ENCODE measurements at regions not wholly inside any gene's neighbourhood (a gene's known extent, or its start where the extent isn't known, plus 50 kb on each side); places are given as distances from the start of the nearest gene placed in this dataset.

DNA sequence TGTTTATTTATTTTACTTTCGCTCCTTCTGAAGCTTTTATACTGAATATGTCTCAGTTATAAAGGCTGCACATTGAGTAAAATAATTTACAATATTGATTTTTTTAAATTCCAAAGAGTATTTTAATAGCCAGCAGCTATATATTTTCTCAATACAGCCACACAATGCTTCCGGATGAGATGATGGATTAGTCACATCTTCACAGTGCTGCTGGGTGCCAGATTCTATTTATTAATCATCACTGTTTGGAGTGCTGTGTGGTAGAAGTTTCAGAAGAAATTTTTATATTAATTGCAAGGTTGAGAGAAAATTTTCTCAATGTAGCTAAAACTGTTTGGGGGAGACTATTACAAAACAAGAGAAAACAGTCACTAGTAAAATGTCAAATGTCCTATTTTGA is 989.8 kb downstream of the TLE4 start:
- TF ChIP-seq POLR2A (IDR thresholded peaks at IDR 0.05), result no peak
- TF ChIP-seq, protein P1, sequence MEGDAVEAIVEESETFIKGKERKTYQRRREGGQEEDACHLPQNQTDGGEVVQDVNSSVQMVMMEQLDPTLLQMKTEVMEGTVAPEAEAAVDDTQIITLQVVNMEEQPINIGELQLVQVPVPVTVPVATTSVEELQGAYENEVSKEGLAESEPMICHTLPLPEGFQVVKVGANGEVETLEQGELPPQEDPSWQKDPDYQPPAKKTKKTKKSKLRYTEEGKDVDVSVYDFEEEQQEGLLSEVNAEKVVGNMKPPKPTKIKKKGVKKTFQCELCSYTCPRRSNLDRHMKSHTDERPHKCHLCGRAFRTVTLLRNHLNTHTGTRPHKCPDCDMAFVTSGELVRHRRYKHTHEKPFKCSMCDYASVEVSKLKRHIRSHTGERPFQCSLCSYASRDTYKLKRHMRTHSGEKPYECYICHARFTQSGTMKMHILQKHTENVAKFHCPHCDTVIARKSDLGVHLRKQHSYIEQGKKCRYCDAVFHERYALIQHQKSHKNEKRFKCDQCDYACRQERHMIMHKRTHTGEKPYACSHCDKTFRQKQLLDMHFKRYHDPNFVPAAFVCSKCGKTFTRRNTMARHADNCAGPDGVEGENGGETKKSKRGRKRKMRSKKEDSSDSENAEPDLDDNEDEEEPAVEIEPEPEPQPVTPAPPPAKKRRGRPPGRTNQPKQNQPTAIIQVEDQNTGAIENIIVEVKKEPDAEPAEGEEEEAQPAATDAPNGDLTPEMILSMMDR (IDR thresholded peaks at IDR 0.05), result no peak
- WGBS, 2 donors, result 47% methylated on average over 2 of the region's 2 CpGs
- DNase-seq (no peak), ATAC-seq (no peak)
- no peak overlapping the region for H3K27ac ChIP-seq
- intact Hi-C loops (cut with DNase I), result no loop called here
- no peaks in the 10 kb centered on the region for H3K36me3 ChIP-seq (replicated peaks in 1 of 2; ENCODE audit: insufficient read depth in 1 of 2, low read depth in 2 of 2)
- H3K4me3 ChIP-seq, result no peak overlapping the region
- H3K4me1 ChIP-seq, result no peaks in the 10 kb centered on the region
- no peaks in the 10 kb centered on the region for H3K9me3 ChIP-seq
- H3K27me3 ChIP-seq, result no peaks in the 10 kb centered on the region

- no peak for DNase-seq
- Histone ChIP-seq H3K36me3 (replicated peaks in 1 of 2; ENCODE audit: insufficient read depth in 1 of 2, low read depth in 2 of 2) (no peaks in the 10 kb centered on the region), H3K9me3 (no peaks in the 10 kb centered on the region), H3K4me1 (no peaks in the 10 kb centered on the region), H3K27me3 (no peaks in the 10 kb centered on the region), H3K27ac (no peak overlapping the region), H3K4me3 (no peak overlapping the region)
- ATAC-seq, result no peak
- 67 to 72% methylated on average over 2 of the region's 2 CpGs for WGBS, 2 donors
- intact Hi-C loops (cut with DNase I), result no loop called here
- TF ChIP-seq, protein P1 (IDR thresholded peaks at IDR 0.05), result no peak
- no peak for TF ChIP-seq POLR2A (IDR thresholded peaks at IDR 0.05)
Observed at GRCh38 chr9:80560976-80561375, 989.2 kb downstream of the TLE4 start.

DNA sequence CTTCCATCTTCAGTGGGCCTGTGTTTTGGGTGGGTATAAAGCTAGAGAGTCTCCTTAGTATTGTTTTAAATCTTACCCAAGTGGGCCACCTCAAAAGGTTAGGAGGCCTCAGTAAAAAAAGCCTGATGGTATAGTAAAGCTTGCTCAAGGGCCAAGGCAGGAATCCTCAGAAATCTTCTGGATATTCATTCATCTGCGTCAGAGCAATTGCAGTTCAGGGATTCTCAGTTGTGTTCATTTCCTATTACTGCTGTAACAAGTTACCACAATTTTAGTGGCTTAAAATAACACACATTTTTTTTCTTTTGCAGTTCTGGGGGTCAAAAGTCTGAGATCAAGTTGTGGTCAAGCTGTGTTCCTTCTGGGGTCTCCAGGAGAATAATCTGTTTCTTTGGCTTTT is 985.5 kb downstream of the TLE4 start:
- Histone ChIP-seq H3K36me3 (replicated peaks in 1 of 2; ENCODE audit: insufficient read depth in 1 of 2, low read depth in 2 of 2) (no peaks in the 10 kb centered on the region), H3K27ac (no peak overlapping the region), H3K27me3 (no peaks in the 10 kb centered on the region), H3K4me1 (no peaks in the 10 kb centered on the region), H3K9me3 (no peaks in the 10 kb centered on the region), H3K4me3 (no peak overlapping the region)
- WGBS, 2 donors, result 85 to 86% methylated on average over 1 of the region's 1 CpG
- ATAC-seq (no peak), DNase-seq (no peak)
- intact Hi-C loops (cut with DNase I), result no loop called here
- TF ChIP-seq POLR2A (IDR thresholded peaks at IDR 0.05), result no peak
- TF ChIP-seq, protein P1 (IDR thresholded peaks at IDR 0.05), result no peak

DNA sequence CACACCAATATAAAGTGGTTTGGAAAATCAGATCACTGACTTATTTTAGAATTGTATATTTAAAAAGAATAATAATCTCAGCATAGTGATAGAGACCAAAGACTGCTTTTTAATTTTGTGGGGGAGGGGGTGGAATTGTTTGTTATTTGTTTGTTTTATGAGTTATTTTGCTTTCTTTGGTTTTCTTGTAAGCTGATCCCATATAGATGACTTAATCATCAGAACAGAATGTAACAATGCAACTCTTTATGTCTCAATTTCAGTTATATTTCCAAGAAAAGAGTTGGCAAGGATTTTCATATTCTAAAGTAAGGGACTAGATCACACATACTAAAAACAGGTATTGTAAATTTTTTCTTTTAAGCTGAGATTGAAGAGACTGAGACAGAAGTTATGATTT is 984.9 kb downstream of the TLE4 start:
- intact Hi-C loops (cut with DNase I), result no loop called here
- ATAC-seq (no peak), DNase-seq (no peak)
- H3K27me3 ChIP-seq, result no peaks in the 10 kb centered on the region
- no peaks in the 10 kb centered on the region for H3K4me1 ChIP-seq
- no peaks in the 10 kb centered on the region for H3K36me3 ChIP-seq (replicated peaks in 1 of 2; ENCODE audit: insufficient read depth in 1 of 2, low read depth in 2 of 2)
- H3K27ac ChIP-seq, result no peak overlapping the region
- no peak overlapping the region for H3K4me3 ChIP-seq
- no peaks in the 10 kb centered on the region for H3K9me3 ChIP-seq
- TF ChIP-seq, protein P1 (IDR thresholded peaks at IDR 0.05), result no peak
- TF ChIP-seq POLR2A (IDR thresholded peaks at IDR 0.05), result no peak

- no peaks in the 10 kb centered on the region for H3K36me3 ChIP-seq (replicated peaks in 1 of 2; ENCODE audit: insufficient read depth in 1 of 2, low read depth in 2 of 2)
- H3K4me1 ChIP-seq, result no peaks in the 10 kb centered on the region
- DNase-seq (no peak), ATAC-seq (no peak)
- TF ChIP-seq, protein P1 (IDR thresholded peaks at IDR 0.05), result no peak
- TF ChIP-seq POLR2A (IDR thresholded peaks at IDR 0.05), result no peak
- no peak overlapping the region for H3K27ac ChIP-seq
- 26 to 55% methylated on average over 2 of the region's 2 CpGs for WGBS, 2 donors
- H3K9me3 ChIP-seq, result no peaks in the 10 kb centered on the region
- H3K4me3 ChIP-seq, result no peak overlapping the region
- intact Hi-C loops (cut with DNase I), result no loop called here
- no peaks in the 10 kb centered on the region for H3K27me3 ChIP-seq
Observed at GRCh38 chr9:80555782-80556325, 984.1 kb downstream of the TLE4 start.

Measured in body of pancreas (tissue), 4 donors.